Hepatic stellate cell (primary cell): ENCODE measurements at regions not wholly inside any gene's neighbourhood (a gene's known extent, or its start where the extent isn't known, plus 50 kb on each side); places are given as distances from the start of the nearest gene placed in this dataset.
"Not testable (repeated sequence)": the region's sequence is repeated elsewhere in the genome, so short reads cannot be mapped to it uniquely, and the experiment has no call there.

Source experiments
- DNase-seq: peaks from one replicate; pipeline ENCODE4 v3.0.0; 2011; ENCODE audit warnings: low spot score

DNA sequence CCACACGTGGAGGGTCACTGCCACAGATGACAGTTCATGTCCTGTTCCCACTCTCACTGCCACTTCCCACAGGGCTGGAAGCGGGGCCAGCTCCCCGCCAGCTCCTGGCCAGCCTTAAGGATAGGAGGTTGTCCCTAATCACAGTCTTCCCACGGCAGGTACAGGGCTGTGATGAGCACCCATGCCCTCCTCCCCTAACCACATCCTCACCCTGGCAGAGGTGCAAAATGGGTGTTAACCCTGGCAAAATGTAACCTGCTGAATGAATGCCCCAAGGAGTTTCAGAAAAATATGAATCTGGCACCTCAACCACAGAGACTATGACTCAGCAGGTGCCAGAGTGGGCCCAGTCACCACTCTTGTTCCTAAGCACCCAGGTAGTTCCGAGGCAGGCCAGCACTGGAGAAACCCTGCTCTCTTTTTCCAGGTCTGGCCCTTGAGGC lies 185.1 kb upstream of the TPM1 start:
- no peak for DNase-seq

DNA sequence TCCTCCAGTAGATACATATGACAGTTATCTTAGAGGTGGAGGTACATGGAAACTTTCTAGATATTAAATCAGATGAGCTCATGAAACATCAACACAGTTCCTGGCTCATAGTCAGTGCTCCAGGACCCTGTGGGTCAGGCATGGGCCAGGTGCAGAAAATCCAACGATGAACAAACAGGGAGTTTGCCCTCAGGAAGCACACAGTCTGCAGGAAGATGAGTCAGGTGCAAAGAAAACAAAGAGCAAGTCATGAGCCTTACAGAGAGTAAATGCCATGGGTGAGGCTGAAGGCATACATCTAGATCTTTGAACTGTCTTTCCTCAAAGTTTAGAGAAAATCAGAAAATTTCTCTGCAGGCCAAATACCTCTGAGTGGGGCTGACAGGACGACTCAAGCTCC lies 184.2 kb upstream of the TPM1 start:
- no peak for DNase-seq

DNA sequence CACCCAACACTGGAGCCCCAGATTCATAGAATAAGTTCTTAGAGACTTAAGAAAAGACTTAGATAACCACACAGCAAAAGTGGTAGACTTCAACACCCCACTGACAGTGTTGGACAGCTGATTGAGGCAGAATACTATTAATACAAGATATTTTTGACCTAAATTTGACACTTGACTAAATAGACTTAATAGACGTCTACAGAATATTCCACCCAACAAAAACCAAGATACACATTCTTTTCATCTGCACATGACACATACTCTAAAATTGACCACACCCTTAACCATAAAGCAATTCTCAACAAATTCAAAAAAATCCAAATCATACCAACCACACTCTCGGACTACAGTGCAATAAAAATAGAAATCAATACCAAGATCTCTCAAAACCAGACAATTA lies 179.8 kb upstream of the TPM1 start:
- DNase-seq: no peak

DNA sequence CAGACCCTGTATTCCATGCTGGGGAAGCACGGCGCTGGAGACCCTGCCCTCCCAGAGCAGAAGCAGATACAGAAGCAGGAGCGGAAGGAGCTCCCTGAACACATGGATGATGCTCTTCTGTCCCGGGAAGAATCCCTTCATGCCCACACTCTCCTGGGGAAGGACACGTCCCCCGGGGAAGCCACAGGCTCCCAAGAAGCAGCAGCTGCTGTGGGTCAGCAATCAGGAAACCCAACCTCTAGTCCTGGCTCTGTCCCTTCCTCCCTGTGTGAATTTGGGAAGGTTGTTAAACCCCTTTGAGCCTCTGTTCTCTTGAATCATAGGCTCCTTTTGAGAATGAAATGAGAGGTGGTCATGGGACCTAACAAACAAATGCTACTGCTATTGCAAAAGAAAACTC lies 176.2 kb upstream of the TPM1 start:
- no peak for DNase-seq

DNA sequence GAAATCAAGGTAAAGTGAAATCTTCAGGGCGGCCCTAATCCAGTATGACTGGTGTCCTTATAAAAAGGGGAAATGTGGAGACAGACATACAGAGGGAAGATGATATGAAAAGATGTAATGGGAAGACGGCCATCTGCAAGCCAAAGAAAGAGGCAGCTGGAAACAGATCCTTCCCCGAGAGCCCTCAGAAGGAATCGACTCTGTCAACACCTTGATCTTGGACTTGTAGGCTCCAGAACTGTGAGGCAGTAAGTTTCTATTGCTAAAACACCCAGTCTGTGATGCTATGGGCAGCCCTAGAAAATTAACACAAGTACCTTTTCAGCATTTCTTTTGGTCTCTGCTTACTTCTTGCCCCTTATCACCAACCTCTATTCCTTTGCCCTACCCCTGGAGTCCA lies 174.7 kb upstream of the TPM1 start:
- no peak for DNase-seq

DNA sequence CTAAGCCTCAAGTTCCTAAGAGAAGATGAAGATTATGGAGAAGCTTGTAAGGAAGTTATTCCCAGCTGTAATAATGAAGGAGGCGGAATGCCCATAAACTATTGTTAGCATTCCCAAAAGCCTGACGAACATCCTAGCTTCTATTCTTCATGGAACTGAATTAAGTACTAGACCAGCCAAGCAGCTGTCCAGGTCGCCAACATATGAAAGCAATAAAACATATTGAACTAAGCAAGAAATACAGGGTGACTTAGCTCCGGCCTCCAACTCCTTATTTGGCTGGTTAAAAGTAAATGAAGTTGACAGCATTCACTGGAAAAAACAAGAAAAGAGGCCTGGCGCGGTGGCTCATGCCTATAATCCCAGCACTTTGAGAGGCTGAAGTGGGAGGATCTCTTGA lies 174.0 kb upstream of the TPM1 start:
- DNase-seq: no peak

DNA sequence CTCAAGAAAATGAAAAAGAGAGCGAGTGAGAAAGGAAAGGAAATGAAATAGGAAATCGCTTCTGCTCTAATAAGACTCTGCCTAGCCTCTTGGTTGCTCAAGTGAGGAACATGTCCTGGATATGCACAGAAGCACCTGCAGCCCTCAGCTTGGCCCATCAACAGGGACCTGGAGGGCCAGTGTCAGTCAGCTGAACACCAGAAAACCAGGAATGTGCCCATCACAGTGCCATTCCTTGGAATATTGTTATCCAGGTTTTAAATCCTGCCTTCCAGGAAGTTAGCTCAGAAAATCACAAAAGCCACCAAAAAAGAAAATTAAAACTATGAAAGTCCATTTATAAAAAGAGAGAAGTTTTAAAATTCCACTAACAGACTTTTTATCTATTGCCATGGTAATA lies 173.4 kb upstream of the TPM1 start:
- DNase-seq: no peak

DNA sequence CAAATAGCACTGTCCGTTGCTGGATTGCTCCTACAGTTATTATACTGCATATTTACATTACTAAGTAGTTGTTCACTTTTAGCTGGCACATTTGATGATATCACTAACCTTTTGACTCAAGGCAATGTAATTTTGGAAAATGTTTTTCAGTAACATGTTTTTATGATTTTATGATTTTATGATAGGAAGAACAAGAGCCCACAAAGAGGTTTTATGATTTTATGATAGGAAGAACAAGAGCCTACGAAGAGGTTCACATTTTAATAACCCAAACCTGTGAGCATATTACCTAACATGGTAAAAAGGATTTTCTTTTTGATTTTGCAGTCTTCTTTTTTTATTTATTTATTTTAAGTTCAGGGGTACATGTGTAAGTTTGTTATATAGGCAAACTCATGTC lies 172.3 kb upstream of the TPM1 start:
- no peak for DNase-seq

DNA sequence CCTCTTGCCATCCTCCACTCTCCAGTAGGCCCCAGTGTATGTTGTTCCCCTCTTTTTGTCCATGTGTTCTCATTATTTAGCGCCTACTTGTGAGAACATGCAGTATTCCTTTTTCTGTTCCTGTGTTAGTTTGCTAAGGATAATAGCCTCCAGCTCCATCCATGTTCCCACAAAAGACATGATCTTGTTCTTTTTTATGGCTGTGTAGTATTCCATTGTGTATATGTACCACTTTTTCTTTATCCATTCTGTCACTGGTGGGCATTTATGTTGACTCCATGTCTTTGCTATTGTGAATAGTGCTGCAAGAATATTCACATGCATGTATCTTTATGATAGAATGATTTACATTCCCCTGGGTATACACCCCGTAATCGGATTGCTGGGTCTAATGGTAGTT lies 171.8 kb upstream of the TPM1 start:
- DNase-seq: not testable (repeated sequence)

DNA sequence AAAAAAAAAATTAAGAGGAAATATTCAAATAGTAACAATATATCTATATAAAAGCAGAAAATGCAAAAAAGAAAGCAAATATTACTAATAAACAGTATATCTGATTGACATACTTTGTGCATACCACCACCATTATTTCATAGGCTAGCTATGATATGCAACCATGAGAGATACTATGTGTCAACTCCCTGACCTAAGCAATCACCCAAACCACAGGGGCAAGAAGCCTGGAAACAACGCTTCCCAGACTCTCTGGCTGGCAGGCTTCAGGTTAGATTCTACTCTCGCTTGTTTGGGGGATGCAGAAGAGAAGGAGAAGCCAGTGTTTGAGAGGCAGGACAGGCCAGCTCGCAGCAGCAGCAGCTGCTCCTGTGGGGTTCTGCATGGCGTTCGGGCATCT lies 169.3 kb upstream of the TPM1 start:
- no peak for DNase-seq

DNA sequence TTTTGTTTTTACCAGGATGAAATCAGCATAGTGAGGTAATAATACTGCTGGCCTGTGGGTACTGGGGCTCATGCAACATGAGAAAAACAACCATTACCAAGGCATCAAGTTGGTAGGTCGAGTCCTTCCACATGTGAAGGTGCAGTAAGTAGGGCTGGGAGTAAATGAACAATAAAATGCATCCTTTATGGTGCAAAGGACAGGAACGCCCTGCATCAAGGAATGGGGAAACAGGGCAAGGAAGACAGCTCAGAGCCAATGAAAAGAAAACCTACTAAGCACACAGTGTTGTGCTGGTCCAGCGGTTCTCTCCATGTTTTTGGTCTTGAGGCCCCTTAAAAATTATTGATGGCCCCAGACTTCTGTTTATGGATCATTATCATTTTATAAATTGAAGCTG lies 168.5 kb upstream of the TPM1 start:
- DNase-seq: no peak

DNA sequence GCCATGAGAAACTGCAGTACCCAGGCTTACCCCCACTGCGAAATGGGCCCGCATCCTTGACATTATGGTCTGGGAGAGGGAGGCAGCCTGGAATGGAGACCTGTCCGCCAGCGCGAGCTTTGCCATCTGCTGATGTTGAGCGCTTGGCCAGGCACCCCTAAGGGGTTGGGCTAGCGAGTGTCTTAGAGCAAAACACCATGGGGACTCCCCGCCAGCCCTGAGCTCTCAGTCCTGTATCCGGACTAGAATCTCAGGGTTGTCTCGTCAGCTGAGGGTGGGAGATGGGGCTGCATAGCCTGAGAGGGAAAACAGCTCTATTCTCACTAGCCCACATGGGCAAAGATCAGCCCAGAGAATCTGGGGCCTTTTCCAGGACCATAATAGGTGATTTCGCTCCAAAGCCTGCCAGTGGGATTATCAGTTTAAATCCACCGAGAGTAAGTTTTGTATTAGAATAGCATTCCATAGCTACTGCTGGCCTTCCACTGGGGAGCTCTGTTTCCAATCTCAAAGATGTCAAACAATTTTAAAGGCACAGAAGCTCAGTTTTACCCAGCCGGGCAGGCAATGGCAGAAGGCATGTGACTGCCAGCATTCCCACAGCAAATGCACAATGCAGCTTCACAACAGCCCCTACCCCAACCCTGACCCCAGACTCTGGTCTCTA lies 167.5 kb upstream of the TPM1 start:
- DNase-seq: peak; percentile 70

DNA sequence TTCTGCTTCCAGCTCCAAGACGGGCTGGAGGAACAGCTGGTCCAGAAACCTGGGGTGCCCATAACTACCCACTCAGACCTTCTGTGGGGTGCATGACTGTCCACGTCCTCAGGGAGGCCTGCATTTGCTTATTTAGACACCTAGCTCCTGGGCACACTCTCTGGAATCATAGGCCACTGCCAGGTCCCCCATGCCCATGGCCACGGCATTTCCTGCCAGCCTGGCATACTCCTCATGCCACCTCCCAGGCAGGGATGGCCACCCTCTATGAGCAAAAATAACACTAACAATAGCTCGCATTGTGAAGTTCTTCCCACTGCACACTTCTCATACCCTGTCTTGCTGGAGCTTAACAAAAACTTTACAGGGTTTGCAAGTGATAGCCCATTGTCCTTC lies 166.9 kb upstream of the TPM1 start:
- DNase-seq: no peak

DNA sequence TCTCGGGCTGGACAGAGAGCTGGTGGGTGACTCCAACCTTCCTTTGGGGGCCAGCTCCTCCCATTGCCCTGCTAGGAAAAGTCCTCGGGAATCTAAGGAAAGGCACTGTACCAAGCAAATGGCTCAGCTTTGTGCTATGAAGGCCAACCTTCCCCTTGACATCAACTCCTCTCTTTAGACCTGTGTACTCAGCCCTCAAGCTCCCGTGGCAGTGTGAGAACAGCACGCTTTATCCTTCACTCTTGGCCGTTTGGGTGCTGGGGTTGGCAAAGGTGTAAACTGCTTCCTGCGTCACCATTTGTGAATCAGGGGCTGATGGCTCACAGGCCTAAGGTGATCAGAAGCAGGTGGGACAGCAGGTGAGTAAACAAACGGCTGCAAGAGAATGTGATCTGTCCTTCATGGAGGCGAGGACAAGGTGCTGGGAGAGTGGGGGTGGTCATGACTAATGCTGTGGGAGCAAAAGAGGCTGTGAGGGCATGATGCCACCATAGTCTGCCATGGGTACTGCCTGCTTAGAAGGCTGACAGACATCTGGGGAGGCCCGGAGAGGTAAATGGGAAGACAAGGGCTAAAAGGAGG lies 165.2 kb upstream of the TPM1 start:
- DNase-seq: no peak

DNA sequence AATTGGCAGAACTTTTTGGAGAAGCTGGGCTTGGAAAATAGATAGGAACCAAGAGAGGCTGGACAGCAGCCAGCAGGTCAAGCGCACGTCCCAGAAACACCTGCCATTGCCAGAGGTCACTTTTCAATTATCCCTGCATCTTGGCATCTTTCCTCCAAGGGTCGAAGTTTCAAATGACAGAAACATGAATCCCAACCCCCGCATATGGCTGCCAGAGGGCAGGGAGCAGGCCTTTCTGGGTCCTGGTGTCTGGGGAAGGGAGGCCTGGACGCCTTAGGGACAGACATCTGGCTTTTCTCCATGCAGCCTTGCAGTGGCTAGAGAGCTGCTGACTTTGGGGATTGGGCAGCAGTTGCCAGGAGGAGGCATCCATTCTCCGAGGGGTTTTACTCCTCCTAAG lies 164.5 kb upstream of the TPM1 start:
- DNase-seq: no peak

DNA sequence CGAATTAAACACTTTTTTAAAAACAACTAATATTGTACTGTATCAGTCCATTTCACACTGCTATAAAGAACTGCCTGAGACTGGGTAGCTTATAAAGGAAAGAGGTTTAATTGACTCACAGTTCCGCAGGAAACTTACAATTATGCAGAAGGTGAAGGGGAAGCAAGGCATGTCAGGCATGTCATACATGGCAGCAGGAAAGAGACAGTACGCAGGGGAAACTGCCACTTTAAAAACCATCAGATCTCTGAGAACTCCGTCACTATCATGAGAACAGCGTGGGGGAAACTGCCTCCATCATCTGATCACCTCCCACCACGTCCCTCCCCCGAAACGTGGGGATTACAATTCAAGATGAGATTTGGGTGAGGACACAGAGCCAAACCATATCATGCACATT lies 162.8 kb upstream of the TPM1 start:
- no peak for DNase-seq

DNA sequence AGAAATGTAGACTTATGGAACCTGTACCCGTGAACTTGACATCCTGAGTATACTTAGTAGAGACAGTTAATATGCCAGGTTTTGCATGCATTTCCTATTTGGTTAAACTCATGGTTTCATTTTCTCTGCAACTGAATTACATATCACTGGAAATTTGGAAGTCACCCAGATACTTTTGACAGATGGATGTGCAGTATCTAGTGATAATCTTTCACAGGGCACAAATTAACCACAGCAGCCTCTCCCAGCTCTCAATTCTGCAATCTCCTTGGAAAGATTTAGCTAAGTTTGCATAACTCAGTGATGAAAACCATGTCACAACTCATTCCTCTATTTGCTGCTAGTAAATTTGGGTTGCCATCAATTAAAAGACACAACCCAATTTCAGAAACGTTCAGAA lies 162.3 kb upstream of the TPM1 start:
- DNase-seq: no peak

DNA sequence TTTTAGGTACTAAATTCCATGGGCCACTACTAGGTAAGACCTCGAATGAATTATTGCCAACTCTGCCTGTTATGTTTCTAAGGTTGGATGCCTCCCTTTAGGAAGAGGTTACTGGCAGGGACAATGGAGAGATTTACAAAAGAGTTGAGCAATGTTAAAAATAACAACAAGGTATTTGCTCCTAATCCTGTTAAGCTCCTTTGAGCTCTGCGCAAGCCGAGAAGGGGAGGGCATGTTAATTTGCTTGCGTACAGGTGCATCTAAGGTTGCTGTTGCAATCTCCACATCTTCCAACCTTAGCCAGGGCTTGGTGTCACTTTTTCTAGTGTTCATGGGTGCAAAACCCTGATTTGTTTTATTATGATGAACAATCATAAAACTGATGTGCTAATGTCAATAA lies 161.5 kb upstream of the TPM1 start:
- no peak for DNase-seq

DNA sequence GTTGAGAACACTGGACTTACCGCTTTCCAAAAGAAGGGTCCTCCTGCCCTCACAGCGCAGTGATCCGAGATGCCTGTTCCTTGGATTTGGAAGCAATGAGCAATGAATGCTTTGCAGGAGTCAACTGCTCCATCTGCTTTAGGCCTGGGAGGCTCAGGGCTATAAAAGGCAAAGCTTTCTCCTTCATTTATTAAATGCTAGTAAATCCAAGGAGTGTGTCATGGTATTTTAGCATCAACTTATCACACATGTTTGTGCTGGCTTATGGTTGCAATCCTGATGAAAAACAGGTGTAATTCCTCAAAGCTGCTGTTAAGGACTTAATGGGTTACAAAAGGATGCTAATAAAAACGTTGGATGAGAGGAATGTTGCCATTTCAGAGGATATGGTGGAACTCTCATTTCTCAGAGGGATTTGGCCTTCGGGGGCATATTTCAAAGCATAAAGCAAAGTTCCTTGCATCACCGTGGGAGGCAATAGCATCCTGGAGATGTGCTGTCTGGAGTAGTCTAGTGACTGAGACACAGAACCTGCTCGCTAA lies 158.5 kb upstream of the TPM1 start:
- DNase-seq: no peak

DNA sequence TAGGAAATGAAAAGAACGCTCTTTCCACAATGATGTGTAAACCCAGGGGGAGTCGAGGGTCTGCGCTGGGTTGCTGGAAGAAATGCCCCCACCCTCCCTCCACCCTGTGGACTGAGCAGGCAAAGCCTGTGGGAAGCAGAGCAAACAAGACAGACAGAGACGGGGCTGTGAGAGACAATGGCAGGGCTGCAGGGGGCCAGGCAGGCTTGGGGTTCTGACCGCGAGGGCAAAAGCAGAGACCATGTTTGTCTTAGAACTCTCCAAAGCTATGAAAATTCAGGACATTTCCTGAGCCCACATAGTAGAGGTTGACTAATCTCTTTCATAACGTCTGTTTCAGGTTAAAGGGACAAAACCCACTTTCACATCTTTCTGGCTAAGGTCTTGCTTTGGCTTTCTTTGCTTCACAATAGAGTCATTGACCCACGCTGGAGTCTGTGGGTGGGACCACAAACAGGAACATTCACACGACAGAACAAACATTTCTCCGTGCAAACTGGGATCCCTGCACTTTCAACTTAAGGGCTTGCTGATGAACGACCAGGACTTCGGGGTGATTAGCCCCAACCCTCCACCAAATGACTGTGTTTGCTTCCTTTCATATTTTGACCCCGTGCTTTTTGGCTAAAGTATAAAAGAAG lies 156.0 kb upstream of the TPM1 start:
- DNase-seq: no peak

DNA sequence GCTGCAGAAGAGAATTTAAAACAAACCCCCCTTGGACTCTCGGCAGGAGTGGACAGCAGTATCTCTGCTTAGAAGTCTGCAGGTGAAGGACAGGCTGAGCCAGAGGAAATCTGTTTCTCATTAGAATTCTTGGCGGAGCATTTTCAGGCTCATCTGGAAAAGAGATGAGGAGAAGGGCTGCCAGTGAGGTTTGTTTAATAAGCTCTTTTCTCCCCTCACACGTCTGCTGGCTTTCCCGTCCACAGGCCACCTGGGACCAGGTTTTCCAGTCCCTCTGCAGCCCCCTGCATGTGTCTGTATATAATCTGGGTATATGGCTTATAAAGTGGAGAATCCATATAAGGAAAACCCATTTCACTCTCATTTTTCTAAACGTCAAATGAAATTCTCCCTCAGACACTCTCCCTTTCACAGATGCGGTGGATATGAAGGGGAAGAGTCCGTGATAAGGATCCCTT lies 155.4 kb upstream of the TPM1 start:
- no peak for DNase-seq

DNA sequence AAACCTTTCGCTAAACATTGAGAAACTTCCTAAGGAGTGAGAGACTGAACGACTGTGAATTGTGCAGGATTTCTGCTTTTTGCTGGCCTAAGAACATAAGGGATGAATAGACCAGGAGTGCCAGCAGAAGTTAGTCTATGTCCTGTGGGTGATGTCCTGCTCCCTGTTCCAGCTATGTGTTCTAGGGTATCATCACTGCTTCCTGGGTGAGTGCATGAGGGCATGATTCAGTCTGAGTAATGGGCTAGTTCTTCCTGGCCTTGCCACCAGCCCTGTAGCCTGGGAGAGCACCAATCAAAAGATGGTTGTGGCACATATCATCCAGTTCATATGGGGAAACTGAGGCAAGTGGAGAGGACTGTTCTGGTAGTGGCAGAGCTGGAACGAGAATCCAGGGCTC lies 153.9 kb upstream of the TPM1 start:
- no peak for DNase-seq

DNA sequence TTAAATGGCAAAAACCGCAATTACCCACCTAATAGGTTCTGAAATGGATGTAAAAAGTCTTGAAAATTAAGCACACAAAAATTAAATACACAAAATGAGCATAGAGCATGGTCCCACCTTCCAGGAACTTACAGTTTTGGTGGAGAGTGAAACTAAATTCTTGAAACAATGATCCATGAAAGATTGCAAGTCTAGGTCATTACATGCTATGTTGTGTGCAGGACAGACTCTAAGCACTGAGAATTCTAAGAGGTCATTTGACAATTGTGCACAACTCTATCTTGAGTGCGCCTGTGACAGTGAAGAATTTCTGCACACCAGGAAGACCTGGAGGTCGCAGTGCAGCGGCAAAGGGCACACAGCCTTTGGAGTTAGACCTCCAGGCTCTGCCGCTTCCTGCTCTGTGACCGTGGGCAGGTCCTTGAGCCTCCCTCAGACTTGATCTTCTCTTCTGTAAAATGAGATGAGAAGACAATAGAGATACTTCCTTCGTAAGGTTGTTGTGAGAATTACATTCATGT lies 153.3 kb upstream of the TPM1 start:
- DNase-seq: no peak
